Breast epithelium (tissue), 3 donors: ENCODE measurements at regions not wholly inside any gene's neighbourhood (a gene's known extent, or its start where the extent isn't known, plus 50 kb on each side); places are given as distances from the start of the nearest gene placed in this dataset.

Experiments
- POLR2A ChIP-seq: fragments of 450-650 bp; IDR thresholded peaks from one replicate; pipeline ENCODE4 v1.6.1; 2016; ENCODE audit warnings: antibody characterized with exemption, mild to moderate bottlenecking, moderate library complexity
- POLR2AphosphoS5 ChIP-seq, 3 donors: sonication (generic); formaldehyde crosslinking; IDR thresholded peaks; one replicate each; pipeline ENCODE4 v1.6.1; 2017; ENCODE audit warnings: antibody characterized with exemption in 3 of 3
- TF ChIP-seq, protein P1 (sequence below), 3 donors: fragments of 450-650 bp; IDR thresholded peaks; one replicate each; pipeline ENCODE4 v1.5.1; 2016 to 2017; ENCODE audit warnings: antibody characterized with exemption in 3 of 3, mild to moderate bottlenecking in 3 of 3, moderate library complexity in 3 of 3

DNA sequence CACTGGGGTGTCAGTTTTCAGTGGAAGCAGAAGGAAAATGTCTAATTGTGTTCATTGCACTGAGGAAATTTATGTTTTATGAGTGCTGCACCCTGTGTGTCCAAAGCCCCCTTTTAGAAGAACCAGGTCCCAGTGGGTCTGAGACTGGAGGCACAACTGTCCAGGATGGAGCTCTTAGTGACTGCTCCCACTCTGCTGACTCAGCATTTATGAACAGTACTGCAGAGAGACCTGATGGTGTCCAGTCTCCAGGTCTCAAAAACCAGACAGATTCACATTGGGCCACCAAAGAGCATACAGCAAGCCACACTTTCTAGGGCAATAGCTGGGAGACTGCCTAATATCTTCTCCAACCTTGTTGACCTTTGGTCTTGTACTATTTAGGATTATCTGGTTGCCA is 321.9 kb downstream of the CBLN1 start:
- TF ChIP-seq, protein P1, sequence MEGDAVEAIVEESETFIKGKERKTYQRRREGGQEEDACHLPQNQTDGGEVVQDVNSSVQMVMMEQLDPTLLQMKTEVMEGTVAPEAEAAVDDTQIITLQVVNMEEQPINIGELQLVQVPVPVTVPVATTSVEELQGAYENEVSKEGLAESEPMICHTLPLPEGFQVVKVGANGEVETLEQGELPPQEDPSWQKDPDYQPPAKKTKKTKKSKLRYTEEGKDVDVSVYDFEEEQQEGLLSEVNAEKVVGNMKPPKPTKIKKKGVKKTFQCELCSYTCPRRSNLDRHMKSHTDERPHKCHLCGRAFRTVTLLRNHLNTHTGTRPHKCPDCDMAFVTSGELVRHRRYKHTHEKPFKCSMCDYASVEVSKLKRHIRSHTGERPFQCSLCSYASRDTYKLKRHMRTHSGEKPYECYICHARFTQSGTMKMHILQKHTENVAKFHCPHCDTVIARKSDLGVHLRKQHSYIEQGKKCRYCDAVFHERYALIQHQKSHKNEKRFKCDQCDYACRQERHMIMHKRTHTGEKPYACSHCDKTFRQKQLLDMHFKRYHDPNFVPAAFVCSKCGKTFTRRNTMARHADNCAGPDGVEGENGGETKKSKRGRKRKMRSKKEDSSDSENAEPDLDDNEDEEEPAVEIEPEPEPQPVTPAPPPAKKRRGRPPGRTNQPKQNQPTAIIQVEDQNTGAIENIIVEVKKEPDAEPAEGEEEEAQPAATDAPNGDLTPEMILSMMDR (IDR thresholded peaks at IDR 0.05), result no peak
- TF ChIP-seq POLR2A (no peak), POLR2AphosphoS5 (IDR thresholded peaks at IDR 0.05) (no peak)
